HepG2 (cell line): ENCODE measurements at regions not wholly inside any gene's neighbourhood (a gene's known extent, or its start where the extent isn't known, plus 50 kb on each side); places are given as distances from the start of the nearest gene placed in this dataset.

Experiments
- GRHL1 ChIP-seq: sonication (generic); formaldehyde crosslinking; conservative IDR thresholded peaks from 2 replicates; pipeline ENCODE4 v1.8.0; 2022; ENCODE audit warnings: missing genetic modification reagents
- HBP1 ChIP-seq: IDR thresholded peaks from 2 replicates; pipeline ENCODE4 v1.6.1; 2016; ENCODE audit warnings: low read depth, control low read depth
- PATZ1 ChIP-seq: sonication (generic); formaldehyde crosslinking; IDR thresholded peaks from 2 replicates; pipeline ENCODE4 v1.4.0; 2020; ENCODE audit warnings: missing genetic modification reagents
- PRDM15 ChIP-seq: sonication (generic); formaldehyde crosslinking; IDR thresholded peaks from 2 replicates; pipeline ENCODE4 v1.4.0; 2020; ENCODE audit warnings: missing genetic modification reagents
- TFDP2 ChIP-seq: sonication (generic); formaldehyde crosslinking; IDR thresholded peaks from 2 replicates; pipeline ENCODE4 v1.4.0; 2020; ENCODE audit warnings: missing genetic modification reagents

- no peak for TF ChIP-seq PRDM15 (CRISPR knock-in tag)
- no peak for TF ChIP-seq HBP1 (CRISPR knock-in tag)
- TF ChIP-seq PATZ1 (CRISPR knock-in tag), result no peak
- no peak for TF ChIP-seq GRHL1 (CRISPR knock-in tag)
- no peak for TF ChIP-seq TFDP2 (CRISPR knock-in tag)
These were observed 64.8 kb upstream of the FLT1 start (continued) for GRCh38 chr13:28559636-28560259.
